HEK293 (cell line): ENCODE measurements at regions not wholly inside any gene's neighbourhood (a gene's known extent, or its start where the extent isn't known, plus 50 kb on each side); places are given as distances from the start of the nearest gene placed in this dataset.

Experiments used
- CTCF ChIA-PET: fragments of 350-600 bp; formaldehyde crosslinking; extraction: SDS; loops from one replicate; lab custom pipeline; 2021; ENCODE audit warnings: antibody characterized with exemption; lab: Yijun Ruan, JAX
- POLR2A ChIA-PET: fragments of 300-600 bp; formaldehyde crosslinking; extraction: SDS; loops from one replicate; lab custom pipeline; 2020; ENCODE audit warnings: antibody characterized with exemption, inconsistent platforms; lab: Yijun Ruan, JAX
- H3K27ac ChIP-seq: fragments of 200-500 bp; sonication (Bioruptor generic); 2 replicates; pipeline ENCODE4 v1.5.1; 2014; ENCODE audit warnings: low read depth, low read length, control low read depth, inconsistent platforms; ENCODE audit errors: extremely low read depth
- H3K36me3 ChIP-seq, 2 experiments: fragments of 200-500 bp in 1 of 2; sonication (Bioruptor generic) in 1 of 2; 1 replicate in 1 of 2; 2 replicates in 1 of 2; pipeline ENCODE4 v1.5.1; 2014 to 2017; ENCODE audit warnings: inconsistent platforms in 2 of 2, low read length in 2 of 2; ENCODE audit not compliant: control insufficient read depth in 2 of 2, insufficient read depth in 1 of 2
- H3K4me1 ChIP-seq: fragments of 200-500 bp; sonication (Bioruptor generic); 2 replicates; pipeline ENCODE4 v1.5.1; 2014; ENCODE audit warnings: mild to moderate bottlenecking, low read length, inconsistent platforms; ENCODE audit not compliant: control insufficient read depth, insufficient read depth
- H3K4me3 ChIP-seq: 2 replicates; pipeline ENCODE4 v1.5.1; 2011; ENCODE audit warnings: low read depth, mild to moderate bottlenecking, control low read depth, low read length, moderate library complexity
- H3K9me3 ChIP-seq: fragments of 200-500 bp; sonication (Bioruptor generic); 2 replicates; pipeline ENCODE4 v1.5.1; 2014; ENCODE audit warnings: low read depth, low read length, inconsistent platforms; ENCODE audit not compliant: control insufficient read depth, insufficient read depth
- KLF10 ChIP-seq: fragments of 450-650 bp; IDR thresholded peaks from 2 replicates; pipeline ENCODE4 v1.5.1; 2018; ENCODE audit warnings: missing biosample characterization, mild to moderate bottlenecking, missing genetic modification characterization
- KLF7 ChIP-seq: fragments of 450-650 bp; formaldehyde crosslinking; IDR thresholded peaks from 2 replicates; pipeline ENCODE4 v1.5.1; 2016; ENCODE audit warnings: missing biosample characterization, missing genetic modification characterization, borderline replicate concordance
- TCF7L2 ChIP-seq: IDR thresholded peaks from 2 replicates; pipeline ENCODE4 v1.6.1; 2011; ENCODE audit warnings: low read depth, mild to moderate bottlenecking, inconsistent platforms, low read length, moderate library complexity, borderline replicate concordance
- TRIM28 ChIP-seq: IDR thresholded peaks from 2 replicates; pipeline ENCODE4 v1.6.1; 2011; ENCODE audit warnings: low read length, control low read depth, borderline replicate concordance
- ZBTB7A ChIP-seq: fragments of 450-650 bp; formaldehyde crosslinking; IDR thresholded peaks from 2 replicates; pipeline ENCODE4 v1.5.1; 2016; ENCODE audit warnings: low read depth, missing biosample characterization, missing genetic modification characterization
- ZIC2 ChIP-seq: fragments of 450-650 bp; formaldehyde crosslinking; IDR thresholded peaks from 2 replicates; pipeline ENCODE4 v1.5.1; 2016; ENCODE audit warnings: missing biosample characterization, missing genetic modification characterization
- ZNF324 ChIP-seq: fragments of 450-650 bp; formaldehyde crosslinking; IDR thresholded peaks from 2 replicates; pipeline ENCODE4 v1.5.1; 2016; ENCODE audit warnings: missing biosample characterization, missing genetic modification characterization
- ZNF501 ChIP-seq: fragments of 450-650 bp; formaldehyde crosslinking; IDR thresholded peaks from 2 replicates; pipeline ENCODE4 v1.5.1; 2016; ENCODE audit warnings: missing biosample characterization, missing genetic modification characterization
- ZNF677 ChIP-seq: fragments of 450-650 bp; IDR thresholded peaks from 2 replicates; pipeline ENCODE4 v1.5.0; 2018; ENCODE audit warnings: missing biosample characterization, mild to moderate bottlenecking, missing genetic modification characterization, moderate library complexity
- ZNF830 ChIP-seq: fragments of 450-650 bp; IDR thresholded peaks from 2 replicates; pipeline ENCODE4 v1.5.0; 2018; ENCODE audit warnings: missing biosample characterization, missing genetic modification characterization, low read depth, mild to moderate bottlenecking, moderate library complexity
- TF ChIP-seq, protein P1 (sequence below): fragments of 450-650 bp; formaldehyde crosslinking; IDR thresholded peaks from 2 replicates; pipeline ENCODE4 v1.5.1; 2017; ENCODE audit warnings: missing biosample characterization, missing genetic modification characterization
- TF ChIP-seq, protein P2 (sequence below): fragments of 450-650 bp; IDR thresholded peaks from 2 replicates; pipeline ENCODE4 v1.5.1; 2018; ENCODE audit warnings: missing biosample characterization, missing genetic modification characterization
- TF ChIP-seq, protein P3 (sequence below): fragments of 450-650 bp; formaldehyde crosslinking; IDR thresholded peaks from 2 replicates; pipeline ENCODE4 v1.5.1; 2016; ENCODE audit warnings: missing biosample characterization, missing genetic modification characterization
- TF ChIP-seq, protein P4 (sequence below): fragments of 450-650 bp; formaldehyde crosslinking; conservative IDR thresholded peaks from 2 replicates; pipeline ENCODE4 v1.5.1; 2016; ENCODE audit warnings: low read depth, missing biosample characterization, missing genetic modification characterization

DNA sequence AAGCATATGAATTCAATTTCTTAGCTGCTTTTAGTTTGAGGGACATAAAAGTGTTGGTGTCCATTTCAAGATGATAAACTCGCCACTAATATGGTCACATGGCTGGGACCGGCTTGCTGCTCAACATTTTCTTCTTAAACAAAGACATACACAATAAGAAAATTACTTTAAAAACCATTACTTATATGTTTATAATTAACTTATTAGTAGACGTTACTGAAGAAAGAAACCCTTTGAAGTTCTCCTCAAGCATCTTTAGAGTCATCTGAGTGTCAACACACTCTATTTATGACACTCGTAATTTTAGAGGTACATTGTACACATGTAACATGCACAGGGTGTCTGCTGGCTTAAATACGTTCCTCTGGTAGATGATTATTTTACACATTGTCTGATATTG, 74.7 kb downstream of the BMP4 start:
- no peaks in the 10 kb centered on the region for H3K9me3 ChIP-seq
- ChIA-PET CTCF (no interaction called here), POLR2A (no interaction called here)
- no peak overlapping the region for H3K4me3 ChIP-seq
- H3K4me1 ChIP-seq = peaks cover 12% of the 10 kb centered on the region; the same call in 1 of the 2 replicates
- no peaks in the 10 kb centered on the region for H3K36me3 ChIP-seq
- no peak overlapping the region for H3K27ac ChIP-seq
- TF ChIP-seq ZNF324 (tag by site-specific recombination) (no peak), ZNF501 (tag by site-specific recombination) (no peak), TCF7L2 (0 out of 2 replicates have a peak, but pooled peaks have one; percentile 36)

DNA sequence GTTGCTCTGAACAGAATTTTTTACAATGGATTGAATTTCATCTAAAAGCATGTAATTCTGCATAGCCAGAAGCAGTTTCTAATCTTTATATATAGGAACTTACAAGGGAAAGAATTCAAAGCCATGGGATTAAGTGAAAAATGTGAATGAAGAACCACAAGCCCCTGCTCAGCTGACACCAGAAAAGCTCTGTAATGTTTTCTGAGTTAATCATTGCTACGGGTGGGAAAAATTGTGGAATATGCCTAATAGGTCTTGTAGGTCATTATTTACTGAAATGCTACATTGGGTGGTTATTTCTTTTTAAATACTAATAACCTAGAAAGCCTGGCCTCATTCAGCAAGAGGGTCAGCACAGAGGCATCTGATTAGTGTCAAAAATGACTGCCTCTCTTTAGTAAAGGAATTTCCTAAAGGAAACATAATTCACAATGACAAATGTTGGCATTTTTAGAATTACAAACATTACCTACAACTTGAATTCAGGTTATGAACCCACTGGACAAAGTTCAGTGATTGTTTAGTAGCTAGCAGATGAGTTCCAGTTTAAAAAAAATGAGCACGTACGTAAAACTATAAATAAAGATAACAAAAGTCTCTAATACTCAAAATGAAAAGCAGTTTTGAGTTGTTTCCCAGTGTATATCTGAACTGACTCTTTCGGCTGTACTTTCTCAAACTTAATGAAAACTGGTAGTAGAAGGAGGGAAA, 75.3 kb downstream of the BMP4 start:
- no peak overlapping the region for H3K4me3 ChIP-seq
- TF ChIP-seq ZNF830 (tag by site-specific recombination) (no peak), ZNF677 (tag by site-specific recombination) (no peak)
- TF ChIP-seq, protein P1, sequence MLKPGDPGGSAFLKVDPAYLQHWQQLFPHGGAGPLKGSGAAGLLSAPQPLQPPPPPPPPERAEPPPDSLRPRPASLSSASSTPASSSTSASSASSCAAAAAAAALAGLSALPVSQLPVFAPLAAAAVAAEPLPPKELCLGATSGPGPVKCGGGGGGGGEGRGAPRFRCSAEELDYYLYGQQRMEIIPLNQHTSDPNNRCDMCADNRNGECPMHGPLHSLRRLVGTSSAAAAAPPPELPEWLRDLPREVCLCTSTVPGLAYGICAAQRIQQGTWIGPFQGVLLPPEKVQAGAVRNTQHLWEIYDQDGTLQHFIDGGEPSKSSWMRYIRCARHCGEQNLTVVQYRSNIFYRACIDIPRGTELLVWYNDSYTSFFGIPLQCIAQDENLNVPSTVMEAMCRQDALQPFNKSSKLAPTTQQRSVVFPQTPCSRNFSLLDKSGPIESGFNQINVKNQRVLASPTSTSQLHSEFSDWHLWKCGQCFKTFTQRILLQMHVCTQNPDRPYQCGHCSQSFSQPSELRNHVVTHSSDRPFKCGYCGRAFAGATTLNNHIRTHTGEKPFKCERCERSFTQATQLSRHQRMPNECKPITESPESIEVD (tag by site-specific recombination) = peak; percentile 37; the same call in 1 of the 2 replicates
- TF ChIP-seq, all 188 proteins: peak for 1
- Histone ChIP-seq H3K4me1 (peaks cover 12% of the 10 kb centered on the region; the same call in 1 of the 2 replicates), H3K27ac (no peak overlapping the region), H3K36me3 (no peaks in the 10 kb centered on the region), H3K9me3 (no peaks in the 10 kb centered on the region)
- CTCF ChIA-PET = no interaction called here
- POLR2A ChIA-PET = no interaction called here

DNA sequence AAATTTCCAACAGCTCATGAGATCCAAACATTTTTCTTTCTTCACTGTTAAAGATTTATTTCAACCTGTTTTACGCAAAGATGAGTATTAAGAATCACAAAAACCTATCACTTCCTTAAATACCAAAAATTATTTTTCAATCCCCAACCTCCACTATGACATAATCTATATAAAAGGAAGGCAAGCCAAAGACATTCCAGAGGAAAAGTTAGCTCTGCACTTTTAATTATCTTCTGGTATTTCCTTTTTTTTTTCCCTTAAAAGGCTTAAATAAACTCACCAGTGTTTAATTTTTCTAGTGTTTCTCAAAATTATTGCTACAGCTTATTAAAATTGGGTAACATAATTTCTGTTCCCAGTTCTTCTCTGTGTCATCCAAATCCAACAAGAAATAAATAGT, 75.9 kb downstream of the BMP4 start:
- peaks cover 12% of the 10 kb centered on the region; the same call in 1 of the 2 replicates for H3K4me1 ChIP-seq
- ChIA-PET CTCF (no interaction called here), POLR2A (no interaction called here)
- no peaks in the 10 kb centered on the region for H3K9me3 ChIP-seq
- H3K4me3 ChIP-seq = no peak overlapping the region
- no peak for TF ChIP-seq ZIC2 (tag by site-specific recombination)
- TF ChIP-seq ZNF830 (tag by site-specific recombination) = no peak
- TF ChIP-seq, protein P2, sequence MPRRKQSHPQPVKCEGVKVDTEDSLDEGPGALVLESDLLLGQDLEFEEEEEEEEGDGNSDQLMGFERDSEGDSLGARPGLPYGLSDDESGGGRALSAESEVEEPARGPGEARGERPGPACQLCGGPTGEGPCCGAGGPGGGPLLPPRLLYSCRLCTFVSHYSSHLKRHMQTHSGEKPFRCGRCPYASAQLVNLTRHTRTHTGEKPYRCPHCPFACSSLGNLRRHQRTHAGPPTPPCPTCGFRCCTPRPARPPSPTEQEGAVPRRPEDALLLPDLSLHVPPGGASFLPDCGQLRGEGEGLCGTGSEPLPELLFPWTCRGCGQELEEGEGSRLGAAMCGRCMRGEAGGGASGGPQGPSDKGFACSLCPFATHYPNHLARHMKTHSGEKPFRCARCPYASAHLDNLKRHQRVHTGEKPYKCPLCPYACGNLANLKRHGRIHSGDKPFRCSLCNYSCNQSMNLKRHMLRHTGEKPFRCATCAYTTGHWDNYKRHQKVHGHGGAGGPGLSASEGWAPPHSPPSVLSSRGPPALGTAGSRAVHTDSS (tag by site-specific recombination) = no peak
- TF ChIP-seq, protein P3, sequence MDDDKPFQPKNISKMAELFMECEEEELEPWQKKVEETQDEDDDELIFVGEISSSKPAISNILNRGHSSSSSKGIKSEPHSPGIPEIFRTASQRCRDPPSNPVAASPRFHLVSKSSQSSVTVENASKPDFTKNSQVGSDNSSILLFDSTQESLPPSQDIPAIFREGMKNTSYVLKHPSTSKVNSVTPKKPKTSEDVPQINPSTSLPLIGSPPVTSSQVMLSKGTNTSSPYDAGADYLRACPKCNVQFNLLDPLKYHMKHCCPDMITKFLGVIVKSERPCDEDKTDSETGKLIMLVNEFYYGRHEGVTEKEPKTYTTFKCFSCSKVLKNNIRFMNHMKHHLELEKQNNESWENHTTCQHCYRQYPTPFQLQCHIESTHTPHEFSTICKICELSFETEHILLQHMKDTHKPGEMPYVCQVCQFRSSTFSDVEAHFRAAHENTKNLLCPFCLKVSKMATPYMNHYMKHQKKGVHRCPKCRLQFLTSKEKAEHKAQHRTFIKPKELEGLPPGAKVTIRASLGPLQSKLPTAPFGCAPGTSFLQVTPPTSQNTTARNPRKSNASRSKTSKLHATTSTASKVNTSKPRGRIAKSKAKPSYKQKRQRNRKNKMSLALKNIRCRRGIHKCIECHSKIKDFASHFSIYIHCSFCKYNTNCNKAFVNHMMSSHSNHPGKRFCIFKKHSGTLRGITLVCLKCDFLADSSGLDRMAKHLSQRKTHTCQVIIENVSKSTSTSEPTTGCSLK = no peak
- TF ChIP-seq, protein P4, sequence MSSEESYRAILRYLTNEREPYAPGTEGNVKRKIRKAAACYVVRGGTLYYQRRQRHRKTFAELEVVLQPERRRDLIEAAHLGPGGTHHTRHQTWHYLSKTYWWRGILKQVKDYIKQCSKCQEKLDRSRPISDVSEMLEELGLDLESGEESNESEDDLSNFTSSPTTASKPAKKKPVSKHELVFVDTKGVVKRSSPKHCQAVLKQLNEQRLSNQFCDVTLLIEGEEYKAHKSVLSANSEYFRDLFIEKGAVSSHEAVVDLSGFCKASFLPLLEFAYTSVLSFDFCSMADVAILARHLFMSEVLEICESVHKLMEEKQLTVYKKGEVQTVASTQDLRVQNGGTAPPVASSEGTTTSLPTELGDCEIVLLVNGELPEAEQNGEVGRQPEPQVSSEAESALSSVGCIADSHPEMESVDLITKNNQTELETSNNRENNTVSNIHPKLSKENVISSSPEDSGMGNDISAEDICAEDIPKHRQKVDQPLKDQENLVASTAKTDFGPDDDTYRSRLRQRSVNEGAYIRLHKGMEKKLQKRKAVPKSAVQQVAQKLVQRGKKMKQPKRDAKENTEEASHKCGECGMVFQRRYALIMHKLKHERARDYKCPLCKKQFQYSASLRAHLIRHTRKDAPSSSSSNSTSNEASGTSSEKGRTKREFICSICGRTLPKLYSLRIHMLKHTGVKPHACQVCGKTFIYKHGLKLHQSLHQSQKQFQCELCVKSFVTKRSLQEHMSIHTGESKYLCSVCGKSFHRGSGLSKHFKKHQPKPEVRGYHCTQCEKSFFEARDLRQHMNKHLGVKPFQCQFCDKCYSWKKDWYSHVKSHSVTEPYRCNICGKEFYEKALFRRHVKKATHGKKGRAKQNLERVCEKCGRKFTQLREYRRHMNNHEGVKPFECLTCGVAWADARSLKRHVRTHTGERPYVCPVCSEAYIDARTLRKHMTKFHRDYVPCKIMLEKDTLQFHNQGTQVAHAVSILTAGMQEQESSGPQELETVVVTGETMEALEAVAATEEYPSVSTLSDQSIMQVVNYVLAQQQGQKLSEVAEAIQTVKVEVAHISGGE = no peak
- TF ChIP-seq TRIM28 = no peak
- TF ChIP-seq ZBTB7A (tag by site-specific recombination) = no peak
- TF ChIP-seq KLF10 (tag by site-specific recombination) = no peak
- TF ChIP-seq KLF7 (tag by site-specific recombination) = no peak
- H3K27ac ChIP-seq = no peak overlapping the region
- no peaks in the 10 kb centered on the region for H3K36me3 ChIP-seq
